ENCODE measurements at regions not wholly inside any gene's neighbourhood (a gene's known extent, or its start where the extent isn't known, plus 50 kb on each side); places are given as distances from the start of the nearest gene placed in this dataset.

- DNase-seq (ENCODE audit: low spot score) = no peak
These were observed 131.4 kb upstream of the LINGO1 start for GRCh38 chr15:77764095-77764494.

GRCh38 chr15:77762747-77763355, 130.1 kb upstream of the LINGO1 start:
- DNase-seq (ENCODE audit: low spot score) = no peak

- no peak for DNase-seq (ENCODE audit: low spot score)
These were observed 127.3 kb upstream of the LINGO1 start for GRCh38 chr15:77759896-77760592.

GRCh38 chr15:77753939-77754338, 121.2 kb upstream of the LINGO1 start:
- DNase-seq (ENCODE audit: low spot score) = no peak

GRCh38 chr15:77753281-77753873, 120.7 kb upstream of the LINGO1 start:
- DNase-seq (ENCODE audit: low spot score) = no peak

GRCh38 chr15:77749998-77750540, 117.4 kb upstream of the LINGO1 start:
- DNase-seq (ENCODE audit: low spot score) = no peak

GRCh38 chr15:77749236-77749997, 116.7 kb upstream of the LINGO1 start:
- no peak for DNase-seq (ENCODE audit: low spot score)

GRCh38 chr15:77748078-77749064, 115.7 kb upstream of the LINGO1 start:
- DNase-seq (ENCODE audit: low spot score) = no peak

- DNase-seq (ENCODE audit: low spot score) = no peak
These were observed 114.7 kb upstream of the LINGO1 start for GRCh38 chr15:77747175-77748077.

- DNase-seq (ENCODE audit: low spot score) = no peak
These were observed 113.8 kb upstream of the LINGO1 start for GRCh38 chr15:77746254-77747174.

- DNase-seq (ENCODE audit: low spot score) = no peak
These were observed 111.7 kb upstream of the LINGO1 start for GRCh38 chr15:77744398-77744797.

GRCh38 chr15:77742570-77742969, 109.9 kb upstream of the LINGO1 start:
- DNase-seq (ENCODE audit: low spot score) = no peak

- DNase-seq (ENCODE audit: low spot score) = no peak
These were observed 109.4 kb upstream of the LINGO1 start for GRCh38 chr15:77742127-77742526.

GRCh38 chr15:77741106-77741505, 108.4 kb upstream of the LINGO1 start:
- DNase-seq (ENCODE audit: low spot score) = no peak

GRCh38 chr15:77739591-77740378, 107.1 kb upstream of the LINGO1 start:
- no peak for DNase-seq (ENCODE audit: low spot score)

- DNase-seq (ENCODE audit: low spot score) = no peak
These were observed 106.0 kb upstream of the LINGO1 start for GRCh38 chr15:77738441-77739302.

GRCh38 chr15:77738038-77738370, 105.3 kb upstream of the LINGO1 start:
- no peak for DNase-seq (ENCODE audit: low spot score)
